SK-N-MC (cell line): ENCODE measurements at regions not wholly inside any gene's neighbourhood (a gene's known extent, or its start where the extent isn't known, plus 50 kb on each side); places are given as distances from the start of the nearest gene placed in this dataset.

Experiments used
- DNase-seq: peaks from one replicate; pipeline ENCODE4 v3.0.0-alpha.2; 2011; ENCODE audit warnings: low read depth, low spot score
- H3K27ac ChIP-seq: fragments of 200-600 bp; sonication (generic); 2 replicates; pipeline ENCODE4 v1.5.1; 2016; ENCODE audit warnings: mixed run types
- H3K36me3 ChIP-seq: fragments of 200-600 bp; sonication (generic); 2 replicates; pipeline ENCODE4 v1.6.1; 2017; ENCODE audit warnings: antibody characterized with exemption, low read length, mixed read lengths; ENCODE audit not compliant: insufficient read depth
- H3K4me3 ChIP-seq: fragments of 200-600 bp; sonication (generic); 2 replicates; pipeline ENCODE4 v1.5.1; 2016
- H3K9ac ChIP-seq: fragments of 200-600 bp; sonication (generic); 2 replicates; pipeline ENCODE4 v1.8.0; 2017; ENCODE audit warnings: mixed run types, mixed read lengths; ENCODE audit not compliant: insufficient read length
- H3K9me3 ChIP-seq: fragments of 200-600 bp; sonication (generic); 2 replicates; pipeline ENCODE4 v1.6.1; 2017; ENCODE audit warnings: low read depth, mild to moderate bottlenecking, antibody characterized with exemption, low read length, moderate library complexity, mixed read lengths
- EZH2 ChIP-seq: fragments of 200-600 bp; sonication (generic); IDR thresholded peaks from one replicate; pipeline ENCODE4 v1.6.1; 2017; ENCODE audit warnings: antibody characterized with exemption
- FOXP2 ChIP-seq: optimal IDR thresholded peaks from 2 replicates; pipeline ENCODE3; 2011; ENCODE audit warnings: mild to moderate bottlenecking, moderate library complexity; ENCODE audit not compliant: insufficient read depth; ENCODE audit errors: extremely low read length, control extremely low read depth
- POLR2AphosphoS5 ChIP-seq: IDR thresholded peaks from 2 replicates; pipeline ENCODE4 v1.6.1; 2012; ENCODE audit warnings: mild to moderate bottlenecking, low read depth, low read length, borderline replicate concordance

GRCh38 chr4:29596228-29596627, 1123.9 kb upstream of the PCDH7 start:
- H3K9ac ChIP-seq: no peak overlapping the region
- H3K9me3 ChIP-seq: no peaks in the 10 kb centered on the region
- no peak overlapping the region for H3K4me3 ChIP-seq
- no peaks in the 10 kb centered on the region for H3K36me3 ChIP-seq
- no peak for TF ChIP-seq FOXP2
- no peak for DNase-seq
- H3K27ac ChIP-seq: no peak overlapping the region

GRCh38 chr4:29619168-29619567, 1101.0 kb upstream of the PCDH7 start:
- no peak for DNase-seq
- Histone ChIP-seq H3K4me3 (no peak overlapping the region), H3K36me3 (no peaks in the 10 kb centered on the region), H3K27ac (no peak overlapping the region), H3K9me3 (no peaks in the 10 kb centered on the region), H3K9ac (no peak overlapping the region)
- TF ChIP-seq FOXP2: no peak
- no peak for TF ChIP-seq EZH2
- TF ChIP-seq POLR2AphosphoS5: no peak

- Histone ChIP-seq H3K27ac (no peak overlapping the region), H3K9ac (no peak overlapping the region), H3K36me3 (no peaks in the 10 kb centered on the region), H3K4me3 (no peak overlapping the region), H3K9me3 (no peaks in the 10 kb centered on the region)
- no peak for DNase-seq
- TF ChIP-seq EZH2: no peak
- TF ChIP-seq FOXP2: no peak
- no peak for TF ChIP-seq POLR2AphosphoS5
Observed at GRCh38 chr4:29632199-29632598, 1088.0 kb upstream of the PCDH7 start.

GRCh38 chr4:29636961-29637360, 1083.2 kb upstream of the PCDH7 start:
- Histone ChIP-seq H3K36me3 (no peaks in the 10 kb centered on the region), H3K27ac (no peak overlapping the region), H3K4me3 (no peak overlapping the region), H3K9ac (no peak overlapping the region), H3K9me3 (no peaks in the 10 kb centered on the region)
- TF ChIP-seq FOXP2 (no peak), EZH2 (no peak), POLR2AphosphoS5 (no peak)
- DNase-seq: no peak

GRCh38 chr4:29653221-29653620, 1066.9 kb upstream of the PCDH7 start:
- no peak overlapping the region for H3K9ac ChIP-seq
- no peaks in the 10 kb centered on the region for H3K9me3 ChIP-seq
- no peaks in the 10 kb centered on the region for H3K36me3 ChIP-seq
- H3K27ac ChIP-seq: no peak overlapping the region
- TF ChIP-seq FOXP2: no peak
- TF ChIP-seq POLR2AphosphoS5: no peak
- TF ChIP-seq EZH2: no peak
- H3K4me3 ChIP-seq: no peak overlapping the region
- DNase-seq: no peak

- no peak overlapping the region for H3K9ac ChIP-seq
- H3K27ac ChIP-seq: no peak overlapping the region
- TF ChIP-seq POLR2AphosphoS5 (no peak), FOXP2 (no peak), EZH2 (no peak)
- H3K36me3 ChIP-seq: no peaks in the 10 kb centered on the region
- DNase-seq: no peak
- H3K9me3 ChIP-seq: no peaks in the 10 kb centered on the region
- no peak overlapping the region for H3K4me3 ChIP-seq
Observed at GRCh38 chr4:29680644-29681043, 1039.5 kb upstream of the PCDH7 start.

GRCh38 chr4:29704059-29704458, 1016.1 kb upstream of the PCDH7 start:
- no peaks in the 10 kb centered on the region for H3K36me3 ChIP-seq
- no peak for DNase-seq
- H3K27ac ChIP-seq: no peak overlapping the region
- H3K9me3 ChIP-seq: no peaks in the 10 kb centered on the region
- H3K9ac ChIP-seq: no peak overlapping the region
- no peak overlapping the region for H3K4me3 ChIP-seq
- TF ChIP-seq POLR2AphosphoS5 (no peak), FOXP2 (no peak), EZH2 (no peak)

- peak; percentile 40 for DNase-seq
- TF ChIP-seq EZH2 (no peak), FOXP2 (peak; percentile 51)
- Histone ChIP-seq H3K36me3 (no peaks in the 10 kb centered on the region), H3K4me3 (no peak overlapping the region), H3K9ac (no peak overlapping the region), H3K9me3 (no peaks in the 10 kb centered on the region), H3K27ac (no peak overlapping the region)
Observed at GRCh38 chr4:29708473-29708872, 1011.7 kb upstream of the PCDH7 start.

GRCh38 chr4:29710519-29710918, 1009.6 kb upstream of the PCDH7 start:
- Histone ChIP-seq H3K4me3 (no peak overlapping the region), H3K27ac (no peak overlapping the region), H3K9ac (no peak overlapping the region), H3K9me3 (no peaks in the 10 kb centered on the region), H3K36me3 (no peaks in the 10 kb centered on the region)
- no peak for TF ChIP-seq POLR2AphosphoS5
- TF ChIP-seq EZH2: no peak
- TF ChIP-seq FOXP2: no peak
- DNase-seq: no peak

GRCh38 chr4:29711226-29711625, 1008.9 kb upstream of the PCDH7 start:
- Histone ChIP-seq H3K4me3 (no peak overlapping the region), H3K27ac (no peak overlapping the region), H3K9me3 (no peaks in the 10 kb centered on the region), H3K9ac (no peak overlapping the region), H3K36me3 (no peaks in the 10 kb centered on the region)
- no peak for TF ChIP-seq FOXP2
- no peak for TF ChIP-seq POLR2AphosphoS5
- TF ChIP-seq EZH2: no peak
- DNase-seq: no peak
